BE2C (cell line): ENCODE measurements at regions not wholly inside any gene's neighbourhood (a gene's known extent, or its start where the extent isn't known, plus 50 kb on each side); places are given as distances from the start of the nearest gene placed in this dataset.
"Not testable (repeated sequence)": the region's sequence is repeated elsewhere in the genome, so short reads cannot be mapped to it uniquely, and the experiment has no call there.

Experiments
- DNase-seq: peaks from one replicate; pipeline ENCODE4 v3.0.0-alpha.2; 2020
- H3K27me3 ChIP-seq: fragments of 250-450 bp; sonication (Bioruptor Pico); 2 replicates; pipeline ENCODE4 v1.5.1; 2020; ENCODE audit warnings: mild to moderate bottlenecking
- H3K36me3 ChIP-seq: fragments of 250-450 bp; sonication (Bioruptor Pico); 2 replicates; pipeline ENCODE4 v1.5.1; 2020; ENCODE audit warnings: mild to moderate bottlenecking
- H3K4me1 ChIP-seq: fragments of 250-450 bp; sonication (Bioruptor Pico); 2 replicates; pipeline ENCODE4 v1.5.1; 2020
- H3K4me3 ChIP-seq: 2 replicates; pipeline ENCODE4 v1.5.1; 2011; ENCODE audit warnings: low read depth, low read length
- H3K9me3 ChIP-seq: fragments of 250-450 bp; sonication (Bioruptor Pico); 2 replicates; pipeline ENCODE4 v1.5.1; 2020

GRCh38 chr5:1574023-1574318 lies 50.2 kb upstream of the LPCAT1 start:
- H3K27me3 ChIP-seq, H3K9me3 ChIP-seq, H3K36me3 ChIP-seq, H3K4me1 ChIP-seq, H3K4me3 ChIP-seq, DNase-seq: not testable (repeated sequence)

GRCh38 chr5:1573217-1574022 lies 49.7 kb upstream of the LPCAT1 start:
- not testable (repeated sequence) for H3K27me3 ChIP-seq, H3K36me3 ChIP-seq, DNase-seq, H3K4me3 ChIP-seq, H3K9me3 ChIP-seq, H3K4me1 ChIP-seq
